Vagina (tissue), 2 donors: ENCODE measurements at regions not wholly inside any gene's neighbourhood (a gene's known extent, or its start where the extent isn't known, plus 50 kb on each side); places are given as distances from the start of the nearest gene placed in this dataset.
A peak's percentile ranks its signal among the peaks of the same experiment; 100 is the strongest.

ENCODE experiments used
- DNase-seq, 2 donors: peaks; one replicate each; pipeline ENCODE4 v3.0.0-alpha.2; 2017; ENCODE audit errors: extremely low spot score in 2 of 2
- H3K27ac ChIP-seq: fragments of 200-600 bp; sonication (generic); one replicate; pipeline ENCODE4 v1.5.1; 2019
- H3K27me3 ChIP-seq: fragments of 200-600 bp; sonication (generic); one replicate; pipeline ENCODE4 v1.5.1; 2019
- H3K36me3 ChIP-seq, 2 donors: fragments of 200-600 bp; sonication (generic); one replicate each; pipeline ENCODE4 v1.5.1; 2017 to 2019
- H3K4me1 ChIP-seq: fragments of 200-600 bp; sonication (generic); one replicate; pipeline ENCODE4 v1.5.1; 2019
- H3K4me3 ChIP-seq, 2 donors: fragments of 200-600 bp; sonication (generic); 1 replicate in 1 of 2; 2 replicates in 1 of 2; pipeline ENCODE4 v1.5.1; 2016 to 2019
- H3K9me3 ChIP-seq: fragments of 200-600 bp; sonication (generic); one replicate; pipeline ENCODE4 v1.5.1; 2019
- POLR2A ChIP-seq, 2 donors: fragments of 450-650 bp; IDR thresholded peaks; one replicate each; pipeline ENCODE4 v1.6.1; 2017; ENCODE audit warnings: antibody characterized with exemption in 2 of 2, mild to moderate bottlenecking in 2 of 2, moderate library complexity in 2 of 2
- POLR2AphosphoS5 ChIP-seq, 2 donors: sonication (generic); formaldehyde crosslinking; IDR thresholded peaks; one replicate each; pipeline ENCODE4 v1.9.0; 2017; ENCODE audit warnings: antibody characterized with exemption in 2 of 2, mild to moderate bottlenecking in 2 of 2, low read depth in 1 of 2; ENCODE audit not compliant: insufficient read depth in 1 of 2
- intact Hi-C: fragments of 100-400 bp; cut with DNase I; formaldehyde crosslinking; loops from one replicate; pipeline ENCODE4 v1.15.1; 2023
- TF ChIP-seq, protein P1 (sequence below), 3 experiments: fragments of 450-650 bp in 2 of 3; fragments of 200-600 bp in 1 of 3; sonication (generic) in 1 of 3; IDR thresholded peaks; one replicate each; pipeline ENCODE4 v1.5.1; 2017 to 2019; ENCODE audit warnings: antibody characterized with exemption in 3 of 3, mild to moderate bottlenecking in 2 of 3, moderate library complexity in 2 of 3

DNA sequence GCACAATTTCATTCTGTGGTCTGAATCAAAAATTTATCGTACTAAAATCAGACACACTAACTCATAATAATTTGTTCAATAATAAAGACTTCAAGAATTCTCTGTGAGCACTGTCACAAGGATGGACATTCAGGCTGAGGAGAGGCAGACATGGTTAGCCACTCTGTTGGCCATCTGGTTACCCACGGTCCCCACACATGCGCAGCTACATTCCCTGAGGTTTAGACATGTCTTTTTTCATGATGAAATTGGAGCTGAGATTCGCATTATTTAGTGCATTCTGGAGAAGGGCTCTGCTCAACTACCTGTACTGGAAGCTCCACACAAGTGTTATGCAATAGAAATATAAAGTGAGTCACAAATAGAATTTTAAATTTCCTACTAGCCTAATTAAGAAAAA, 156.9 kb downstream of the SUCNR1 start:
- Histone ChIP-seq H3K36me3 (no peaks in the 10 kb centered on the region), H3K27me3 (no peaks in the 10 kb centered on the region), H3K9me3 (no peaks in the 10 kb centered on the region), H3K4me1 (no peaks in the 10 kb centered on the region), H3K4me3 (no peak overlapping the region), H3K27ac (peak overlapping the region; percentile 7)
- TF ChIP-seq, protein P1, sequence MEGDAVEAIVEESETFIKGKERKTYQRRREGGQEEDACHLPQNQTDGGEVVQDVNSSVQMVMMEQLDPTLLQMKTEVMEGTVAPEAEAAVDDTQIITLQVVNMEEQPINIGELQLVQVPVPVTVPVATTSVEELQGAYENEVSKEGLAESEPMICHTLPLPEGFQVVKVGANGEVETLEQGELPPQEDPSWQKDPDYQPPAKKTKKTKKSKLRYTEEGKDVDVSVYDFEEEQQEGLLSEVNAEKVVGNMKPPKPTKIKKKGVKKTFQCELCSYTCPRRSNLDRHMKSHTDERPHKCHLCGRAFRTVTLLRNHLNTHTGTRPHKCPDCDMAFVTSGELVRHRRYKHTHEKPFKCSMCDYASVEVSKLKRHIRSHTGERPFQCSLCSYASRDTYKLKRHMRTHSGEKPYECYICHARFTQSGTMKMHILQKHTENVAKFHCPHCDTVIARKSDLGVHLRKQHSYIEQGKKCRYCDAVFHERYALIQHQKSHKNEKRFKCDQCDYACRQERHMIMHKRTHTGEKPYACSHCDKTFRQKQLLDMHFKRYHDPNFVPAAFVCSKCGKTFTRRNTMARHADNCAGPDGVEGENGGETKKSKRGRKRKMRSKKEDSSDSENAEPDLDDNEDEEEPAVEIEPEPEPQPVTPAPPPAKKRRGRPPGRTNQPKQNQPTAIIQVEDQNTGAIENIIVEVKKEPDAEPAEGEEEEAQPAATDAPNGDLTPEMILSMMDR (IDR thresholded peaks at IDR 0.05): no peak
- TF ChIP-seq POLR2A (IDR thresholded peaks at IDR 0.05) (no peak), POLR2AphosphoS5 (IDR thresholded peaks at IDR 0.05; ENCODE audit: insufficient read depth in 1 of 2, low read depth in 1 of 2) (no peak)
- no peak for DNase-seq
- intact Hi-C loops: no loop called here

DNA sequence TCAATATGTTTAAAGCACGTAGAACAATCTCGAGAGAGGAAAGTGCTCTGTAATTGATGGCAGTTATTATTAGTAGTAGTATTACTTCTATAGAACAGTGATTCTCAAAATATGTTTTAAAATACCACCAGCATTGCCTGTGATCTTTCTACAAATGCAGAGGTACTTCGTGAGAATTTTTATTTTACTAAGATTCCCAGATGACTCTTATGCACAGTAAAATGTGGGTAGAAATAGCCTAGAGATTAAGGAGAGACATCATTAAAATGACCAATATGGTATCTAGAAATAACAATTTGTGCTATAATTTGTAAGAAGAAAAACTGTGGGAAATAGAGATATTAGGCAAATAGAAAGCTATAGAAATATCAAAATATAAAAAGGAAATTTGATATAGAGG, 157.9 kb downstream of the SUCNR1 start:
- intact Hi-C loops: no loop called here
- Histone ChIP-seq H3K9me3 (no peaks in the 10 kb centered on the region), H3K4me1 (no peaks in the 10 kb centered on the region), H3K4me3 (no peak overlapping the region), H3K36me3 (no peaks in the 10 kb centered on the region), H3K27ac (no peak overlapping the region), H3K27me3 (no peaks in the 10 kb centered on the region)
- TF ChIP-seq POLR2AphosphoS5 (IDR thresholded peaks at IDR 0.05; ENCODE audit: insufficient read depth in 1 of 2, low read depth in 1 of 2) (no peak), POLR2A (IDR thresholded peaks at IDR 0.05) (no peak)
- TF ChIP-seq, protein P1 (IDR thresholded peaks at IDR 0.05): no peak
- DNase-seq: no peak

DNA sequence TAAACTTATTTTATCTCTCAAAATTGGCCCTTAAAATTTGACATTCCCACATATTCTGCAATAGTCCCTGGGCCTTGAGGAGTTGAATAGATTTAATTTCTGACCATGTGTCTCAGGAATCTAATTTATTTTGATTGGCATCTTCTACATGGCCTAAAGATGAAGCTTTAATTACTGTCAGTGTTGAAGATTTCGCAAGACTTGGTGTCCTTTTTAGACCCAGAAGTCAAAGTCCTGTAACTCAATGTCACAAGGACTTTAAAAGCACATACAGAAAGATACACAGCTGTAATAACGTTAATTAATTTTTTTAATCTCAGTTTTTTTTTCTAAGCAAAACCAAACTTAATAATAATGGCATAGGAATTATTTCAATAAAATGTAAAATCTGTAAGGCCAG, 163.9 kb downstream of the SUCNR1 start:
- TF ChIP-seq POLR2A (IDR thresholded peaks at IDR 0.05) (no peak), POLR2AphosphoS5 (IDR thresholded peaks at IDR 0.05; ENCODE audit: insufficient read depth in 1 of 2, low read depth in 1 of 2) (no peak)
- TF ChIP-seq, protein P1 (IDR thresholded peaks at IDR 0.05): no peak
- Histone ChIP-seq H3K27me3 (no peaks in the 10 kb centered on the region), H3K36me3 (no peaks in the 10 kb centered on the region), H3K27ac (no peak overlapping the region), H3K4me3 (no peak overlapping the region), H3K9me3 (peaks cover 3% of the 10 kb centered on the region), H3K4me1 (no peaks in the 10 kb centered on the region)
- intact Hi-C loops: no loop called here
- no peak for DNase-seq

DNA sequence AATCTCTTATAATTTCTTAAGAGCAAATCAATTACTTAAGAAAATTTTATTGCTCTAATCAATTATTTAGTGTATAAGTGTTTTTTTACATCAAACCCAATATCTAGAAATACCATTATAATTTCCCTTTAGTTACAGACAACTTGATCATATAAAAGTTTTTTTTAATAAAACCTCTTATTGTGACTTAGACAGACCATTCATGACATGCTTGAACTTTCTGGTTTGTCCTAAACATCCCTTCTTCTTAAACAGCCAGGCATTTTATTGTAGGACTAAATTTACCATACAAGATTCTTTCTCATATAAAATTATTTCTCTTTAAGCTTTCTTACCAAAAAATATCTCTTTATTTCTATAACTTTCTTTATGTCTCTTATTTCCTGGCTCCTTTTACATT, 164.5 kb downstream of the SUCNR1 start:
- Histone ChIP-seq H3K4me3 (no peak overlapping the region), H3K27ac (no peak overlapping the region), H3K36me3 (no peaks in the 10 kb centered on the region), H3K4me1 (no peaks in the 10 kb centered on the region), H3K27me3 (no peaks in the 10 kb centered on the region), H3K9me3 (peaks cover 3% of the 10 kb centered on the region)
- intact Hi-C loops: no loop called here
- no peak for DNase-seq
- TF ChIP-seq POLR2AphosphoS5 (IDR thresholded peaks at IDR 0.05; ENCODE audit: insufficient read depth in 1 of 2, low read depth in 1 of 2) (no peak), POLR2A (IDR thresholded peaks at IDR 0.05) (no peak)
- TF ChIP-seq, protein P1 (IDR thresholded peaks at IDR 0.05): no peak

DNA sequence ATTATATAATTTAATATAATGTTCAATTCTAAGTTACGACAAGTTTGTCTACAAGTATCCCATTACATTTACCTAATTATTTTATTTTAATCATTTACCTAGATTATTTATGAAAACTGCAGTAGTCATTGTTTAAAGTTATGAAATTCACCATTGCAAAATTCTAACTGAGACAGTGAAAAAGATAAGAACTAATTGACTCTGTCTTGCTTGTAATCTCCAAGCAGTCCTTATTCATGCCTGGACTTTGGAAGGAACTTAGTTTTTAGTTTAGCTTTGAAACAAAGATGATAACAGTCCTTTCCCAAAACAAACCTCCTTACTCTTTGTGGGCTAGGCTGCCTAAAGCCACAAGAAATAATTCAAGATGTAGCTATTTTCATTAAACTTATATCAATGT, 165.0 kb downstream of the SUCNR1 start:
- H3K4me1 ChIP-seq: no peaks in the 10 kb centered on the region
- intact Hi-C loops: no loop called here
- H3K4me3 ChIP-seq: no peak overlapping the region
- peaks cover 3% of the 10 kb centered on the region for H3K9me3 ChIP-seq
- no peaks in the 10 kb centered on the region for H3K27me3 ChIP-seq
- no peak overlapping the region for H3K27ac ChIP-seq
- DNase-seq: no peak
- TF ChIP-seq POLR2AphosphoS5 (IDR thresholded peaks at IDR 0.05; ENCODE audit: insufficient read depth in 1 of 2, low read depth in 1 of 2) (no peak), POLR2A (IDR thresholded peaks at IDR 0.05) (no peak)
- TF ChIP-seq, protein P1 (IDR thresholded peaks at IDR 0.05): no peak
- no peaks in the 10 kb centered on the region for H3K36me3 ChIP-seq
